ENCODE measurements at regions not wholly inside any gene's neighbourhood (a gene's known extent, or its start where the extent isn't known, plus 50 kb on each side); places are given as distances from the start of the nearest gene placed in this dataset.

DNA sequence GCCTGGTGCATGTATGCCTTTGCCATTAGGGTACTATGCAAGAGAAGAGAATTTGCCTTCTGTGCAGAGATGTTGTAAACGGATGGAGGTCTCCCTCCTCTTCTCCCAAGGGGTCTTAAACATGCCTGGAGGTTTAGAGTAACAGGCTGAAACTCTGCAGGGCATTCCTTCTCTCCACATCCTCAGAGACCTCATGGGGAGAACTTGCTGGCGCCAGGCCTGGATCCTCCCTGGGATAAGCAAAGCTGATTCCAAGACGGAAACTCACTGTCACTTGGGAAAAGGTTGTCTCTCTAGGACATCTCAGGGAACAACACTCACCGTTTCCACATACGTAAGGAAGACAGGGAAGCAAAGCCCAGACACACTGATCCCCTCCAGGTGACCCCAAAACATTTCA is 76.9 kb upstream of the GPM6B start:
- Histone ChIP-seq H2AFZ (ENCODE audit: low read depth, low read length) (no peak overlapping the region), H3K79me2 (replicated peaks; ENCODE audit: insufficient read depth, low read length) (no peaks in the 10 kb centered on the region), H3K27me3 (ENCODE audit: insufficient read depth, low read depth, low read length) (no peaks in the 10 kb centered on the region), H3K9me3 (ENCODE audit: low read length) (no peaks in the 10 kb centered on the region), H3K27ac (ENCODE audit: low read length) (peak overlapping the region; percentile 62), H3K4me3 (ENCODE audit: low read length) (no peak overlapping the region), H3K9ac (ENCODE audit: low read length) (no peak overlapping the region), H3K36me3 (ENCODE audit: insufficient read depth, low read length) (no peaks in the 10 kb centered on the region), H4K20me1 (ENCODE audit: insufficient read depth) (no peaks in the 10 kb centered on the region), H3F3A (ENCODE audit: insufficient read depth, low read length, poor library complexity, severe bottlenecking) (no peaks in the 10 kb centered on the region), H3K9me2 (ENCODE audit: insufficient read depth, low read length) (no peaks in the 10 kb centered on the region), H3K4me2 (ENCODE audit: low read length) (no peak overlapping the region)
- no peak for TF ChIP-seq SMC3 (conservative IDR thresholded peaks at IDR 0.05; ENCODE audit: poor library complexity)
- TF ChIP-seq, protein P1, sequence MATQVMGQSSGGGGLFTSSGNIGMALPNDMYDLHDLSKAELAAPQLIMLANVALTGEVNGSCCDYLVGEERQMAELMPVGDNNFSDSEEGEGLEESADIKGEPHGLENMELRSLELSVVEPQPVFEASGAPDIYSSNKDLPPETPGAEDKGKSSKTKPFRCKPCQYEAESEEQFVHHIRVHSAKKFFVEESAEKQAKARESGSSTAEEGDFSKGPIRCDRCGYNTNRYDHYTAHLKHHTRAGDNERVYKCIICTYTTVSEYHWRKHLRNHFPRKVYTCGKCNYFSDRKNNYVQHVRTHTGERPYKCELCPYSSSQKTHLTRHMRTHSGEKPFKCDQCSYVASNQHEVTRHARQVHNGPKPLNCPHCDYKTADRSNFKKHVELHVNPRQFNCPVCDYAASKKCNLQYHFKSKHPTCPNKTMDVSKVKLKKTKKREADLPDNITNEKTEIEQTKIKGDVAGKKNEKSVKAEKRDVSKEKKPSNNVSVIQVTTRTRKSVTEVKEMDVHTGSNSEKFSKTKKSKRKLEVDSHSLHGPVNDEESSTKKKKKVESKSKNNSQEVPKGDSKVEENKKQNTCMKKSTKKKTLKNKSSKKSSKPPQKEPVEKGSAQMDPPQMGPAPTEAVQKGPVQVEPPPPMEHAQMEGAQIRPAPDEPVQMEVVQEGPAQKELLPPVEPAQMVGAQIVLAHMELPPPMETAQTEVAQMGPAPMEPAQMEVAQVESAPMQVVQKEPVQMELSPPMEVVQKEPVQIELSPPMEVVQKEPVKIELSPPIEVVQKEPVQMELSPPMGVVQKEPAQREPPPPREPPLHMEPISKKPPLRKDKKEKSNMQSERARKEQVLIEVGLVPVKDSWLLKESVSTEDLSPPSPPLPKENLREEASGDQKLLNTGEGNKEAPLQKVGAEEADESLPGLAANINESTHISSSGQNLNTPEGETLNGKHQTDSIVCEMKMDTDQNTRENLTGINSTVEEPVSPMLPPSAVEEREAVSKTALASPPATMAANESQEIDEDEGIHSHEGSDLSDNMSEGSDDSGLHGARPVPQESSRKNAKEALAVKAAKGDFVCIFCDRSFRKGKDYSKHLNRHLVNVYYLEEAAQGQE (IDR thresholded peaks at IDR 0.05; ENCODE audit: borderline replicate concordance): no peak

DNA sequence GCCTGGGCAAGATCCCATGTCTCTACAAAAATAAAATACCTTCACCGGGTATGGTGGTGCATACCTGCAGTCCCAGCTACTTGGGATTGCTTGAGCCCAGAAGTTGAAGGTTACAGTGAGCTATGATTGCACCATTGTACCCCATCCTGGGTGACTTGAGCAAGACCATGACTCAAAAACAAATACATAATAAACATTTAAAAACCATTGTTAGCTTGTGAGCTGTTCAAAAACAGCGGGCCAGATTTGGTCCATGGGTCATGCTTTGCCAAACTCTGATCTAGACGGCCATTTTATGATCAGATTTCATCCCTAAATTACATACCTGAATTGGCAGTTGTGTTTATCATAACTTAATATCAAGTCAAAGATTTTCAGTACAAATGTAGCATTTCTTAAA is 76.0 kb upstream of the GPM6B start:
- Histone ChIP-seq H3K4me2 (ENCODE audit: low read length) (no peak overlapping the region), H3F3A (ENCODE audit: insufficient read depth, low read length, poor library complexity, severe bottlenecking) (no peaks in the 10 kb centered on the region), H3K27me3 (ENCODE audit: insufficient read depth, low read depth, low read length) (no peaks in the 10 kb centered on the region), H3K79me2 (replicated peaks; ENCODE audit: insufficient read depth, low read length) (no peaks in the 10 kb centered on the region), H3K27ac (ENCODE audit: low read length) (no peak overlapping the region), H2AFZ (ENCODE audit: low read depth, low read length) (no peak overlapping the region), H3K9me3 (ENCODE audit: low read length) (no peaks in the 10 kb centered on the region), H3K9me2 (ENCODE audit: insufficient read depth, low read length) (no peaks in the 10 kb centered on the region), H3K4me3 (ENCODE audit: low read length) (no peak overlapping the region), H3K36me3 (ENCODE audit: insufficient read depth, low read length) (no peaks in the 10 kb centered on the region), H4K20me1 (ENCODE audit: insufficient read depth) (no peaks in the 10 kb centered on the region), H3K9ac (ENCODE audit: low read length) (no peak overlapping the region)
- TF ChIP-seq POLR2AphosphoS5 (IDR thresholded peaks at IDR 0.05) (no peak), MXI1 (conservative IDR thresholded peaks at IDR 0.05; ENCODE audit: poor library complexity, severe bottlenecking) (no peak), EZH2 (IDR thresholded peaks at IDR 0.05; ENCODE audit: borderline replicate concordance, insufficient read depth, low read length, poor library complexity, severe bottlenecking) (no peak), TAF1 (IDR thresholded peaks at IDR 0.05; ENCODE audit: low read depth) (no peak), EP300 (conservative IDR thresholded peaks at IDR 0.05; ENCODE audit: poor library complexity, severe bottlenecking) (no peak), RAD21 (conservative IDR thresholded peaks at IDR 0.05) (no peak)
- TF ChIP-seq, protein P1 (IDR thresholded peaks at IDR 0.05; ENCODE audit: borderline replicate concordance): no peak

All from neural cell (in vitro differentiated cells).